Loucy (cell line): ENCODE measurements at regions not wholly inside any gene's neighbourhood (a gene's known extent, or its start where the extent isn't known, plus 50 kb on each side); places are given as distances from the start of the nearest gene placed in this dataset.

Source experiments
- H2AFZ ChIP-seq: fragments of 200-600 bp; sonication (generic); 2 replicates; pipeline ENCODE4 v1.6.0; 2016; ENCODE audit warnings: antibody characterized with exemption, mild to moderate bottlenecking, low read length, moderate library complexity
- H3F3A ChIP-seq: fragments of 200-600 bp; 2 replicates; pipeline ENCODE4 v1.6.0; 2016; ENCODE audit warnings: antibody characterized with exemption, low read depth, mild to moderate bottlenecking
- H3K27me3 ChIP-seq: fragments of 200-600 bp; sonication (generic); 2 replicates; pipeline ENCODE4 v1.6.1; 2014; ENCODE audit warnings: low read length, mild to moderate bottlenecking; ENCODE audit not compliant: insufficient read depth, poor library complexity, severe bottlenecking
- H3K36me3 ChIP-seq: fragments of 200-600 bp; sonication (generic); 2 replicates; pipeline ENCODE4 v1.6.1; 2016; ENCODE audit warnings: low read length; ENCODE audit not compliant: insufficient read depth
- H3K4me1 ChIP-seq: fragments of 200-600 bp; sonication (generic); 2 replicates; pipeline ENCODE4 v1.5.1; 2014; ENCODE audit warnings: low read length, mild to moderate bottlenecking; ENCODE audit not compliant: insufficient read depth, poor library complexity, severe bottlenecking
- H3K4me2 ChIP-seq: fragments of 200-600 bp; sonication (generic); 2 replicates; pipeline ENCODE4 v1.6.0; 2014; ENCODE audit warnings: antibody characterized with exemption, low read length, low read depth, mild to moderate bottlenecking; ENCODE audit not compliant: poor library complexity, severe bottlenecking
- H3K4me3 ChIP-seq: fragments of 200-600 bp; sonication (generic); 2 replicates; pipeline ENCODE4 v1.5.1; 2014; ENCODE audit warnings: low read length, mild to moderate bottlenecking, mixed read lengths; ENCODE audit not compliant: poor library complexity, severe bottlenecking
- H3K79me2 ChIP-seq: fragments of 200-600 bp; sonication (generic); 2 replicates; pipeline ENCODE4 v1.6.1; 2014; ENCODE audit warnings: low read length; ENCODE audit not compliant: insufficient read depth
- H3K9ac ChIP-seq: fragments of 200-600 bp; sonication (generic); 2 replicates; pipeline ENCODE4 v1.6.0; 2014; ENCODE audit warnings: mild to moderate bottlenecking, low read depth, low read length, moderate library complexity; ENCODE audit not compliant: poor library complexity, severe bottlenecking
- H3K9me2 ChIP-seq: fragments of 200-600 bp; sonication (generic); replicated peaks from 2 replicates; pipeline ENCODE4 v1.6.1; 2016; ENCODE audit warnings: low read depth, low read length, mixed read lengths
- H3K9me3 ChIP-seq: fragments of 200-600 bp; sonication (generic); 2 replicates; pipeline ENCODE4 v1.6.1; 2014; ENCODE audit warnings: mild to moderate bottlenecking, antibody characterized with exemption, low read length, low read depth; ENCODE audit not compliant: insufficient read depth
- H4K20me1 ChIP-seq: fragments of 200-600 bp; sonication (generic); 2 replicates; pipeline ENCODE4 v1.6.0; 2014; ENCODE audit warnings: antibody characterized with exemption, low read length, mild to moderate bottlenecking; ENCODE audit not compliant: insufficient read depth, poor library complexity, severe bottlenecking
- EZH2phosphoT487 ChIP-seq: fragments of 200-600 bp; IDR thresholded peaks from 2 replicates; pipeline ENCODE4 v1.6.1; 2018; ENCODE audit warnings: antibody characterized with exemption, mild to moderate bottlenecking, moderate library complexity, borderline replicate concordance
- TF ChIP-seq, protein P1 (sequence below): fragments of 200-600 bp; sonication (generic); conservative IDR thresholded peaks from 2 replicates; pipeline ENCODE4 v1.5.1; 2014; ENCODE audit warnings: mild to moderate bottlenecking, antibody characterized with exemption, low read length

DNA sequence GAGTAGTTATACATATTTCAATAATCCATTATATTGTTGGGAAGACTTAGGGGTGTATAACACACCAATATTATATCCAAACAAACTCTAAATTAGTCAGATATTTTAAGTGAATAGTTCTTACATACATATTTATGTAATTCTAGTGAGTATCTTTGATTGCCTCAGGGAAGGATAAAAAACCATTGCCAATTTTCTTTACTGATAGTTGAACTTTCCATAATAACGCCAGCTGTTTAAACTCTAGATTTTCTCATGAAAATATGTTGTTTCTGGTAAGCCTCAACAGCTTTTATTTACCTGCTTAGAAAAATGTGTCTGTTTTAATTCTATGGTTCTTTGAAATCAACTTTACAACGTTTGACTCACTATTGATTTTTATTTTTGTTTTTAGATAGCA is 959.6 kb upstream of the NOVA1 start:
- Histone ChIP-seq H3K9ac (no peak overlapping the region), H2AFZ (no peak overlapping the region)
- TF ChIP-seq, protein P1, sequence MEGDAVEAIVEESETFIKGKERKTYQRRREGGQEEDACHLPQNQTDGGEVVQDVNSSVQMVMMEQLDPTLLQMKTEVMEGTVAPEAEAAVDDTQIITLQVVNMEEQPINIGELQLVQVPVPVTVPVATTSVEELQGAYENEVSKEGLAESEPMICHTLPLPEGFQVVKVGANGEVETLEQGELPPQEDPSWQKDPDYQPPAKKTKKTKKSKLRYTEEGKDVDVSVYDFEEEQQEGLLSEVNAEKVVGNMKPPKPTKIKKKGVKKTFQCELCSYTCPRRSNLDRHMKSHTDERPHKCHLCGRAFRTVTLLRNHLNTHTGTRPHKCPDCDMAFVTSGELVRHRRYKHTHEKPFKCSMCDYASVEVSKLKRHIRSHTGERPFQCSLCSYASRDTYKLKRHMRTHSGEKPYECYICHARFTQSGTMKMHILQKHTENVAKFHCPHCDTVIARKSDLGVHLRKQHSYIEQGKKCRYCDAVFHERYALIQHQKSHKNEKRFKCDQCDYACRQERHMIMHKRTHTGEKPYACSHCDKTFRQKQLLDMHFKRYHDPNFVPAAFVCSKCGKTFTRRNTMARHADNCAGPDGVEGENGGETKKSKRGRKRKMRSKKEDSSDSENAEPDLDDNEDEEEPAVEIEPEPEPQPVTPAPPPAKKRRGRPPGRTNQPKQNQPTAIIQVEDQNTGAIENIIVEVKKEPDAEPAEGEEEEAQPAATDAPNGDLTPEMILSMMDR, result no peak
- no peak for TF ChIP-seq EZH2phosphoT487

DNA sequence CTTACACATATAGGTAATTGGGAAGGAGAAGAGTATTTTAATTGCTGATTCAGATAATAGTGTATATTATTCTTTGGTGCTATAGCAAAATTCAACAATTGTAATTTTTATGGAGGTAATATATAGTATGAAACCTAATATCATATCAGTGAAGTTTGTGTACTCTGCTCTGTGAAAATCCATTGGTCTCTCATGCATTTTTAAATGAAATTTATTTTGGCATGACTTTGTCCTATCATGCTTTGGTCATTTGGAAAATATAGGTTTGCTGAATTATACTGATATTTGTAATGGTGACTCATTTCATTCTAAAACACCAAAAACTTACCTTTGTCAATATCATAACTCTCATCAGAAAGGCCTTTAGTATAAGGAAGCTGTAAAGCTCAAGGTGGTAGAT is 962.0 kb upstream of the NOVA1 start:
- H3K4me1 ChIP-seq, result no peaks in the 10 kb centered on the region
- H3K4me2 ChIP-seq, result no peak overlapping the region
- no peak overlapping the region for H3K9ac ChIP-seq
- H3K36me3 ChIP-seq, result no peaks in the 10 kb centered on the region
- H3K27me3 ChIP-seq, result no peaks in the 10 kb centered on the region
- no peak overlapping the region for H2AFZ ChIP-seq
- H3K9me2 ChIP-seq, result no peaks in the 10 kb centered on the region
- TF ChIP-seq, protein P1, result no peak
- no peak for TF ChIP-seq EZH2phosphoT487
- H3K79me2 ChIP-seq, result no peaks in the 10 kb centered on the region
- H3F3A ChIP-seq, result no peaks in the 10 kb centered on the region
- H3K4me3 ChIP-seq, result no peak overlapping the region
- H3K9me3 ChIP-seq, result no peaks in the 10 kb centered on the region
- H4K20me1 ChIP-seq, result no peaks in the 10 kb centered on the region

More for the DNA sequence above, 959.6 kb upstream of the NOVA1 start:
- Histone ChIP-seq H3K9me2 (no peaks in the 10 kb centered on the region), H3K27me3 (no peaks in the 10 kb centered on the region), H4K20me1 (no peaks in the 10 kb centered on the region), H3K4me3 (no peak overlapping the region), H3K9me3 (no peaks in the 10 kb centered on the region), H3K4me2 (no peak overlapping the region), H3K36me3 (no peaks in the 10 kb centered on the region), H3K79me2 (no peaks in the 10 kb centered on the region), H3K4me1 (no peaks in the 10 kb centered on the region), H3F3A (no peaks in the 10 kb centered on the region)

DNA sequence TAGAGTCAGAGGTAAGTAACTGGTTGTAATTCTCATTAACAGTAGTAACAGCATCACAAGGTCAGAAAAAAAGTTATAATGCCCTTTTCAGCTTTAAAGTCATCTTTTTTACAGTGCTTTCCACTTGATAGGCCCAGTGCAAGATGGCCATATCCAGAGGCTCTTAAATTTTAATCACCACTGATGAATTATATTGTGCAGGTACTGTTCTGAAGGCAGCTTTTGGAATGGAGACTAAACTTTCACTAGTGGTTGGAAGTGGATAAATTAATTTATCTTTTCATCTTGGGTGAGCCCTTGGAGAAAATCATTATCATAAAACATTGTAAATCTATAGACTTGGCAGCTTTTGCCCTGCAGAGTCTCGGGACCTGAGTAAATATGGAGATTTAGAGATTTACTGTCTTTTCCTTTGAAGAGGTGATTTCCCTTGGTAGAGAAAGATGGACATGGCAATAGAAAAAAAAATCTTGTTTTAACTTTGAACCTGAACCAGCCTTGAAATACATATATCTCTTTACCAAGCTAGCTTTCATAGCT is 969.1 kb upstream of the NOVA1 start:
- TF ChIP-seq EZH2phosphoT487, result no peak
- TF ChIP-seq, protein P1, result no peak
- H4K20me1 ChIP-seq, result no peaks in the 10 kb centered on the region
- H2AFZ ChIP-seq, result no peak overlapping the region
- no peaks in the 10 kb centered on the region for H3F3A ChIP-seq
- H3K36me3 ChIP-seq, result no peaks in the 10 kb centered on the region
- H3K4me2 ChIP-seq, result no peak overlapping the region
- no peak overlapping the region for H3K9ac ChIP-seq
- no peaks in the 10 kb centered on the region for H3K79me2 ChIP-seq
- no peaks in the 10 kb centered on the region for H3K4me1 ChIP-seq
- no peaks in the 10 kb centered on the region for H3K9me2 ChIP-seq
- no peaks in the 10 kb centered on the region for H3K27me3 ChIP-seq
- no peaks in the 10 kb centered on the region for H3K9me3 ChIP-seq
- no peak overlapping the region for H3K4me3 ChIP-seq
